Endothelial cell of umbilical vein (primary cell): ENCODE measurements at regions not wholly inside any gene's neighbourhood (a gene's known extent, or its start where the extent isn't known, plus 50 kb on each side); places are given as distances from the start of the nearest gene placed in this dataset.

Source experiments
- BruUV-seq: library from RNA; stranded (reverse); fragments of 400-500 nt; replicated peaks from 2 replicates; lab custom pipeline; 2021; lab: Mats Ljungman, UMichigan
- CTCF ChIA-PET: fragments of 300-600, 350-600 bp; sonication (Branson Sonifier 250); formaldehyde crosslinking; loops from one replicate; lab custom pipeline; 2021; ENCODE audit warnings: antibody characterized with exemption, inconsistent platforms; lab: Charles Lee
- POLR2A ChIA-PET: fragments of 300-600, 350-600 bp; sonication (Branson Sonifier 250); formaldehyde crosslinking; loops from one replicate; lab custom pipeline; 2021; ENCODE audit warnings: antibody characterized with exemption, inconsistent platforms; lab: Charles Lee
- DNase-seq: peaks from one replicate; pipeline ENCODE4 v3.0.0-alpha.2; 2011; ENCODE audit warnings: low read depth, low spot score
- FAIRE-seq: peaks from 2 replicates; lab custom pipeline; 2011; peaks lifted over from hg19 to GRCh38; lab: Jason Lieb, UNC
- H2AFZ ChIP-seq: 2 replicates; pipeline ENCODE4 v1.6.0; 2012; ENCODE audit warnings: low read depth, low read length, control low read depth, inconsistent platforms
- H3K27ac ChIP-seq: 2 replicates; pipeline ENCODE4 v1.5.1; 2011; ENCODE audit warnings: low read depth, mild to moderate bottlenecking, control low read depth, low read length, moderate library complexity; ENCODE audit not compliant: insufficient read depth
- H3K27me3 ChIP-seq, 2 experiments: 2 replicates each; pipeline versions ENCODE4 v1.6.0 to v1.6.1; 2011; ENCODE audit warnings: low read length in 2 of 2, mixed read lengths in 1 of 2; ENCODE audit not compliant: control insufficient read depth in 2 of 2, insufficient read depth in 2 of 2
- H3K36me3 ChIP-seq, 2 experiments: 2 replicates in 1 of 2; 3 replicates in 1 of 2; pipeline ENCODE4 v1.5.1; 2011; ENCODE audit warnings: low read length in 2 of 2, mild to moderate bottlenecking in 1 of 2, moderate library complexity in 1 of 2; ENCODE audit not compliant: control insufficient read depth in 2 of 2, insufficient read depth in 2 of 2; ENCODE audit errors: extremely low read depth in 1 of 2
- H3K4me1 ChIP-seq: 3 replicates; pipeline ENCODE4 v1.5.1; 2011; ENCODE audit warnings: mild to moderate bottlenecking, low read length; ENCODE audit not compliant: control insufficient read depth, insufficient read depth; ENCODE audit errors: extremely low read depth
- H3K4me2 ChIP-seq: 2 replicates; pipeline ENCODE4 v1.6.1; 2011; ENCODE audit warnings: low read length, control low read depth, mixed read lengths; ENCODE audit not compliant: insufficient read depth
- H3K4me3 ChIP-seq, 3 experiments: fragments of 200-600 bp in 1 of 3; sonication (generic), shearing (Covaris generic) in 1 of 3; replicated peaks in 1 of 3; 2 replicates each; pipeline ENCODE4 v1.5.1; 2011 to 2016; ENCODE audit warnings: control low read depth in 3 of 3, low read length in 3 of 3, mild to moderate bottlenecking in 2 of 3, inconsistent platforms in 1 of 3, low read depth in 1 of 3, moderate library complexity in 1 of 3; ENCODE audit not compliant: insufficient read depth in 1 of 3
- H3K79me2 ChIP-seq: 2 replicates; pipeline ENCODE4 v1.6.0; 2012; ENCODE audit warnings: low read length, inconsistent platforms; ENCODE audit not compliant: control insufficient read depth, insufficient read depth
- H3K9ac ChIP-seq: replicated peaks from 2 replicates; pipeline ENCODE3; 2011; ENCODE audit warnings: low read length, control low read depth; ENCODE audit not compliant: insufficient read depth; ENCODE audit errors: extremely low read depth
- H3K9me1 ChIP-seq: replicated peaks from 3 replicates; pipeline ENCODE4 v1.6.0; 2011; ENCODE audit warnings: mild to moderate bottlenecking, low read length; ENCODE audit not compliant: control insufficient read depth, insufficient read depth; ENCODE audit errors: extremely low read depth
- H3K9me3 ChIP-seq: replicated peaks from 2 replicates; pipeline ENCODE4 v1.5.1; 2012; ENCODE audit warnings: low read length, inconsistent platforms; ENCODE audit not compliant: control insufficient read depth, insufficient read depth
- H4K20me1 ChIP-seq: replicated peaks from 2 replicates; pipeline ENCODE3; 2011; ENCODE audit warnings: mild to moderate bottlenecking, low read length; ENCODE audit not compliant: control insufficient read depth, insufficient read depth; ENCODE audit errors: extremely low read depth
- CTCF ChIP-seq, 2 donors: IDR thresholded peaks; 1 replicate in 1 of 2; 2 replicates in 1 of 2; pipeline ENCODE4 v1.5.1; 2011; ENCODE audit warnings: low read length in 2 of 2, mild to moderate bottlenecking in 2 of 2, moderate library complexity in 2 of 2, control low read depth in 1 of 2, inconsistent platforms in 1 of 2, low read depth in 1 of 2; ENCODE audit not compliant: insufficient read depth in 1 of 2; ENCODE audit errors: extremely low read depth in 1 of 2
- EZH2 ChIP-seq: IDR thresholded peaks from 2 replicates; pipeline ENCODE4 v1.6.1; 2012; ENCODE audit warnings: borderline replicate concordance, low read depth, mild to moderate bottlenecking, moderate library complexity, low read length, inconsistent platforms; ENCODE audit not compliant: severe bottlenecking
- FOS ChIP-seq: IDR thresholded peaks from 2 replicates; pipeline ENCODE4 v1.6.1; 2011; ENCODE audit warnings: mild to moderate bottlenecking, low read length, moderate library complexity, borderline replicate concordance; ENCODE audit not compliant: insufficient read depth
- GATA2 ChIP-seq: IDR thresholded peaks from 2 replicates; pipeline ENCODE4 v1.7.0; 2011; ENCODE audit warnings: low read depth, mild to moderate bottlenecking, moderate library complexity, mixed read lengths, low read length; ENCODE audit not compliant: insufficient read length, insufficient read depth
- JUN ChIP-seq: IDR thresholded peaks from 2 replicates; pipeline ENCODE4 v1.6.1; 2011; ENCODE audit warnings: borderline replicate concordance, low read depth; ENCODE audit not compliant: insufficient read length, insufficient read depth
- MYC ChIP-seq: IDR thresholded peaks from one replicate; pipeline ENCODE4 v1.6.1; 2011; ENCODE audit warnings: mild to moderate bottlenecking, low read depth, low read length
- POLR2A ChIP-seq: IDR thresholded peaks from 2 replicates; pipeline ENCODE4 v1.6.1; 2012; ENCODE audit warnings: low read depth, mild to moderate bottlenecking, control low read depth, low read length
- POLR2AphosphoS5 ChIP-seq: IDR thresholded peaks from 2 replicates; pipeline ENCODE4 v1.6.1; 2012; ENCODE audit warnings: low read depth, mild to moderate bottlenecking, control low read depth, low read length, moderate library complexity; ENCODE audit not compliant: insufficient read depth
- dilution Hi-C: fragments of 300-500 bp; cut with MboI; formaldehyde crosslinking; loops from one replicate; pipeline ENCODE4 v1.15.0; 2019; ENCODE audit warnings: low sequenced_read_pairs; ENCODE audit not compliant: extremely low pct_ligation_motif_present
- intact Hi-C: fragments of 100-400 bp; cut with micrococcal nuclease; formaldehyde crosslinking; loops from one replicate; pipeline ENCODE4 v1.10.0; 2022
- TF ChIP-seq, protein P1 (sequence below): IDR thresholded peaks from 2 replicates; pipeline ENCODE4 v1.6.1; 2011; ENCODE audit not compliant: insufficient read depth, insufficient read length

GRCh38 chr3:81929697-81930096 is 168.3 kb upstream of the GBE1 start:
- no peak overlapping the region for H3K27ac ChIP-seq
- no peaks in the 10 kb centered on the region for H3K4me1 ChIP-seq
- DNase-seq (no peak), FAIRE-seq (no peak)
- dilution Hi-C loops, result no loop called here
- no peak overlapping the region for H2AFZ ChIP-seq
- H3K27me3 ChIP-seq, result peaks cover 0 to 10% of the 10 kb centered on the region in 2 experiments
- TF ChIP-seq JUN, result no peak
- no peak for TF ChIP-seq POLR2A
- TF ChIP-seq POLR2AphosphoS5, result no peak
- TF ChIP-seq EZH2, result no peak
- no peak for TF ChIP-seq FOS
- TF ChIP-seq, protein P1, sequence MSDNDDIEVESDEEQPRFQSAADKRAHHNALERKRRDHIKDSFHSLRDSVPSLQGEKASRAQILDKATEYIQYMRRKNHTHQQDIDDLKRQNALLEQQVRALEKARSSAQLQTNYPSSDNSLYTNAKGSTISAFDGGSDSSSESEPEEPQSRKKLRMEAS, result no peak
- TF ChIP-seq CTCF (IDR thresholded peaks at IDR 0.05; ENCODE audit: extremely low read depth in 1 of 2, insufficient read depth in 1 of 2, low read depth in 1 of 2, low read length in 2 of 2), result no peak
- no peak for TF ChIP-seq MYC
- no peak for TF ChIP-seq GATA2
- POLR2A ChIA-PET, result no interaction called here
- no peaks in the 10 kb centered on the region for H3K36me3 ChIP-seq
- H3K9me3 ChIP-seq, result no peaks in the 10 kb centered on the region
- CTCF ChIA-PET, result no interaction called here
- H3K4me2 ChIP-seq, result no peak overlapping the region
- H3K4me3 ChIP-seq, result no peak overlapping the region
- intact Hi-C loops, result no loop called here
- no peaks in the 10 kb centered on the region for H4K20me1 ChIP-seq
- H3K9ac ChIP-seq, result no peak overlapping the region
- BruUV-seq, result no TSS peak
- H3K9me1 ChIP-seq, result no peaks in the 10 kb centered on the region
- H3K79me2 ChIP-seq, result no peaks in the 10 kb centered on the region
